Choroid plexus epithelial cell (primary cell): ENCODE measurements at regions not wholly inside any gene's neighbourhood (a gene's known extent, or its start where the extent isn't known, plus 50 kb on each side); places are given as distances from the start of the nearest gene placed in this dataset.

ENCODE experiments used
- DNase-seq: peaks from one replicate; pipeline ENCODE4 v3.0.0-alpha.2; 2010; ENCODE audit warnings: low read depth
- H3K4me3 ChIP-seq: 2 replicates; pipeline ENCODE4 v1.5.1; 2011; ENCODE audit warnings: low read depth, mild to moderate bottlenecking, control low read depth, low read length, moderate library complexity
- TF ChIP-seq, protein P1 (sequence below): conservative IDR thresholded peaks from 2 replicates; pipeline ENCODE4 v1.5.1; 2011; ENCODE audit warnings: low read depth, mild to moderate bottlenecking, control low read depth, inconsistent platforms, low read length, moderate library complexity

DNA sequence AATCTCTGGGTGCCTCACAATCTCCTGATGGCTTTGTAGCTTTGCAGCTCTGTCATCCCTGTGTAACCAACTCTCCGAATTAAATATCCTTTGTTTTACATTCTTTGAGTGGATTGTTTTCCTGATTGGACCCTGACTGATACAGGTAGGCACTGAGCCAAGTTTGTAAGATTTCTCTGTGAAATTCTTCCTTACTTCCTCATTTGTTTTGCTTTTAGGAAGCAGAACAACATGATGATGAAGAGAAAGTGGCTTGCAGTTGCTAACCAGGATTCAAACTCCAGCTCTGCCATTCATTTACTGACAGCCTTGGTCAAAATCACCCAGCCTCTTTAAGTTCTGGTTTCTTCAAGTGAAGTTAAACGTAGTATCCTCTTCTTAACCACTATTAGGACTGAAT, 452.3 kb downstream of the OMA1 start:
- TF ChIP-seq, protein P1, sequence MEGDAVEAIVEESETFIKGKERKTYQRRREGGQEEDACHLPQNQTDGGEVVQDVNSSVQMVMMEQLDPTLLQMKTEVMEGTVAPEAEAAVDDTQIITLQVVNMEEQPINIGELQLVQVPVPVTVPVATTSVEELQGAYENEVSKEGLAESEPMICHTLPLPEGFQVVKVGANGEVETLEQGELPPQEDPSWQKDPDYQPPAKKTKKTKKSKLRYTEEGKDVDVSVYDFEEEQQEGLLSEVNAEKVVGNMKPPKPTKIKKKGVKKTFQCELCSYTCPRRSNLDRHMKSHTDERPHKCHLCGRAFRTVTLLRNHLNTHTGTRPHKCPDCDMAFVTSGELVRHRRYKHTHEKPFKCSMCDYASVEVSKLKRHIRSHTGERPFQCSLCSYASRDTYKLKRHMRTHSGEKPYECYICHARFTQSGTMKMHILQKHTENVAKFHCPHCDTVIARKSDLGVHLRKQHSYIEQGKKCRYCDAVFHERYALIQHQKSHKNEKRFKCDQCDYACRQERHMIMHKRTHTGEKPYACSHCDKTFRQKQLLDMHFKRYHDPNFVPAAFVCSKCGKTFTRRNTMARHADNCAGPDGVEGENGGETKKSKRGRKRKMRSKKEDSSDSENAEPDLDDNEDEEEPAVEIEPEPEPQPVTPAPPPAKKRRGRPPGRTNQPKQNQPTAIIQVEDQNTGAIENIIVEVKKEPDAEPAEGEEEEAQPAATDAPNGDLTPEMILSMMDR = no peak
- H3K4me3 ChIP-seq = no peak overlapping the region
- DNase-seq = no peak

- DNase-seq = no peak
- TF ChIP-seq, protein P1 = no peak
- H3K4me3 ChIP-seq = no peak overlapping the region
Measured at GRCh38 chr1:58090640-58091039, 455.9 kb downstream of the OMA1 start.

- no peak for DNase-seq
- H3K4me3 ChIP-seq = no peak overlapping the region
- TF ChIP-seq, protein P1 = no peak
Measured at GRCh38 chr1:58089898-58090534, 456.5 kb downstream of the OMA1 start.

DNA sequence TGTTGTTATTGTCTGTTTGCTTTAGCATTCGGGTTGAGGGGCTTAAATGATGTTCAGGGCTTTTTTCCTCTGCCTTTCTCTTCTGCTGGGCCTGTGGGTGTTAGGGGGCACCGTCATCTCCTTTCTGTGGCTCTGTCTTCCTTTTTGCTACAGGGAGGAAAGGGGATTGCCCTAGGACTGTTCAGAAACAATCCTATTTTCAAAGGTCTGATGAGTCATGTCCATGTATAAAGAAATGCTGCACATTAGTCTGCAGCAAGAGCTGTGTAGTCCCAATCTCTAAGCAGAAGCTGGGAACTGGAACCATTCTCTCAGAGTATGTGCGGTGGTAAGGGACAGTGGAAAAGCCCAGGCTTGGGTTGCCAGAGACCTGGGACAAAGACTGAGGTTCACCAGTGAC, 462.3 kb downstream of the OMA1 start:
- TF ChIP-seq, protein P1 = no peak
- no peak overlapping the region for H3K4me3 ChIP-seq
- DNase-seq = no peak

DNA sequence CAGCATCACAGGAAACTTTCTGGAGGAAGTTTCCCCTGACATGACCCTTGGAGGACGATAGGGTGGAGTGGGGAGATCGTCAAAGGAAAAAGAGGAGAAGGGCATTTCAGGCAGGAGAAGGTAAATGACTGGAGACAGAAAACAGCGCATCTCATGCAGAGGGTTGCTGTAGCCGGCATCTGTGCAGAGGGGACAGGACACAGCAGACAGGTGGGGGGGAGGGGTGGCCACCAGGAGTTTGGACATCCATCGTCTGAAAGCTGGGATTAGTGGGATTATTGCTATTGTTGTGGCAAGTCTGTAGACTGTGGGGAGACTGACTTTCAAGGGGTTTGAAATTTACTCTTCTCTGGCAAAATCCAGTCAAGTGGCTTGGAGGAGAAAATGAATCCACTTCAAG, 463.9 kb downstream of the OMA1 start:
- no peak for DNase-seq
- TF ChIP-seq, protein P1 = no peak
- no peak overlapping the region for H3K4me3 ChIP-seq

GRCh38 chr1:58076258-58076657, 470.3 kb downstream of the OMA1 start:
- H3K4me3 ChIP-seq = no peak overlapping the region
- DNase-seq = no peak
- TF ChIP-seq, protein P1 = no peak

DNA sequence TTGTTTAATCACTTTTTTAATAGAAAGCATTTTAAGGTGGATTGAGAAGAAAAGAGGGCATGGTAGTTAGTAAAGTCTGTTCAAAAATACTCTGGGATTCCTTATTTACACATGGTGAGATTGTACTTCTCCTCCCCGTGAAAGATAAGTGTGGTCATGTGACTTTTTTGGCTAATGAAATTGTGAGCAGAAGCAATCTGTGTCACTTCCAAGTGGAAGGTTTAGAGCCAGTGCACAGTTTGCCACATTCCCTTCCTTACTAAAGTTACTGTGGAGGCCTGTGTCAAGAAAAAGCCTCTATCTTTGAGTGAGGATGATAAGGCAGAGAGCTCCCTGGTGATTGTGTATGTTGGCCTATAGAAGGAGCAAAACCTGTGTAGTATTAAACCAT, 471.3 kb downstream of the OMA1 start:
- H3K4me3 ChIP-seq = no peak overlapping the region
- DNase-seq = no peak
- TF ChIP-seq, protein P1 = no peak
